Neutrophil (primary cell): ENCODE measurements at regions not wholly inside any gene's neighbourhood (a gene's known extent, or its start where the extent isn't known, plus 50 kb on each side); places are given as distances from the start of the nearest gene placed in this dataset.
"Not testable (repeated sequence)": the region's sequence is repeated elsewhere in the genome, so short reads cannot be mapped to it uniquely, and the experiment has no call there.

Source experiments
- H3K27ac ChIP-seq: fragments of 200-600 bp; sonication (generic); 2 replicates; pipeline ENCODE4 v1.5.1; 2016; ENCODE audit warnings: mild to moderate bottlenecking, moderate library complexity
- H3K27me3 ChIP-seq: fragments of 200-600 bp; sonication (generic); 2 replicates; pipeline ENCODE4 v1.6.0; 2016; ENCODE audit warnings: mild to moderate bottlenecking
- H3K36me3 ChIP-seq: fragments of 200-600 bp; sonication (generic); 2 replicates; pipeline ENCODE4 v1.5.1; 2017
- H3K4me1 ChIP-seq, 2 experiments: fragments of 200-600 bp in 1 of 2; sonication (generic) in 1 of 2; 1 replicate in 1 of 2; 2 replicates in 1 of 2; pipeline versions ENCODE4 v1.5.1 to v1.6.1; 2013 to 2016; ENCODE audit warnings: low read depth in 1 of 2, low read length in 1 of 2, mild to moderate bottlenecking in 1 of 2, moderate library complexity in 1 of 2; ENCODE audit not compliant: control insufficient read depth in 1 of 2, insufficient read depth in 1 of 2
- H3K4me3 ChIP-seq, 2 experiments: fragments of 200-600 bp in 1 of 2; sonication (generic) in 1 of 2; 1 replicate in 1 of 2; 2 replicates in 1 of 2; pipeline ENCODE4 v1.5.1; 2013 to 2016; ENCODE audit warnings: low read depth in 1 of 2, low read length in 1 of 2, mild to moderate bottlenecking in 1 of 2, moderate library complexity in 1 of 2
- H3K9me3 ChIP-seq: fragments of 200-600 bp; sonication (generic); 2 replicates; pipeline ENCODE4 v1.5.1; 2016
- CTCF ChIP-seq: fragments of 200-600 bp; sonication (generic); IDR thresholded peaks from 2 replicates; pipeline ENCODE4 v1.5.1; 2016; ENCODE audit warnings: antibody characterized with exemption

DNA sequence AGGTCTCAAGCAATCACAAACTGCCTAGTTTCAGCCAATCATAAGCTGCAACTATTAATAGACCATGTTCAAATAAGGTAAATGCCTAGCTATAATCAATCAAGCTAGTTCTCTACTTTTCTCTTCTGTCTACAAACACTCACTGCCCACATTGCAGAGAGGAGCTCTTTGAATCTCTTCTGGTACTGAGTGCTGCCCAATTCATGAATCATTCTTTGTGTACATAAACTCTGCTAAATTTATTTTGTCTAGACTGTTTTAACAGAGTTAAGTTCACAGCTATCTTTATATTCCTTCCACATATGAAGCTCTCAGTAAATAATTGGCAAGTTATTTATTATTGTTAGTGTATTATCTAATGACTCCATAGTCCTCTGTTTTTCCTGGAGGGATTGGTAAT is 411.0 kb downstream of the EPHA7 start:
- Histone ChIP-seq H3K4me3 (no peak overlapping the region), H3K27me3 (no peaks in the 10 kb centered on the region), H3K36me3 (no peaks in the 10 kb centered on the region), H3K4me1 (no peaks in the 10 kb centered on the region), H3K9me3 (no peaks in the 10 kb centered on the region), H3K27ac (no peak overlapping the region)
- no peak for TF ChIP-seq CTCF

DNA sequence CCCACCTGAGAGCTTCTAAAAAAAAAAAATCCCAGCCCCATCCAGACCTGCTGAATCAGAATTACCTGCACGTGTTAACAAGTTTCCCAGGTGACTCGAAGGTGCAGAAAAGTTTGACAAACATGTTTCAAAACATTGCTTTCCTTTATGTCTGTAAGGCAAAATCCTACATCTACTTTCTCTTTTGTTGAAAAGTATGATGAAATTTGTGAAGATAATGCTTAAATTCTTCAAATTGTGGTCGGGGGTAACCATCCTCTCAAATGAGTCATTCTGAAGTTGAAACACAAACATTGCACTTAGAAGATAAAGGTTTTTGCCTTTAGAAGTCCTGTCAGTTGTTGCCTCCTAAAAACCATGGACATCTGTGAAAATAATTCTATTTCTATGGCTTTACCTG is 429.7 kb downstream of the EPHA7 start:
- Histone ChIP-seq H3K27me3 (no peaks in the 10 kb centered on the region), H3K36me3 (no peaks in the 10 kb centered on the region), H3K27ac (no peak overlapping the region), H3K9me3 (no peaks in the 10 kb centered on the region), H3K4me1 (no peaks in the 10 kb centered on the region), H3K4me3 (no peak overlapping the region)
- no peak for TF ChIP-seq CTCF

- H3K4me1 ChIP-seq = no peaks in the 10 kb centered on the region
- no peaks in the 10 kb centered on the region for H3K27me3 ChIP-seq
- H3K36me3 ChIP-seq = no peaks in the 10 kb centered on the region
- no peaks in the 10 kb centered on the region for H3K9me3 ChIP-seq
- no peak overlapping the region for H3K27ac ChIP-seq
- no peak for TF ChIP-seq CTCF
- H3K4me3 ChIP-seq = no peak overlapping the region
Observed at GRCh38 chr6:92979281-92979680, 440.1 kb downstream of the EPHA7 start.

DNA sequence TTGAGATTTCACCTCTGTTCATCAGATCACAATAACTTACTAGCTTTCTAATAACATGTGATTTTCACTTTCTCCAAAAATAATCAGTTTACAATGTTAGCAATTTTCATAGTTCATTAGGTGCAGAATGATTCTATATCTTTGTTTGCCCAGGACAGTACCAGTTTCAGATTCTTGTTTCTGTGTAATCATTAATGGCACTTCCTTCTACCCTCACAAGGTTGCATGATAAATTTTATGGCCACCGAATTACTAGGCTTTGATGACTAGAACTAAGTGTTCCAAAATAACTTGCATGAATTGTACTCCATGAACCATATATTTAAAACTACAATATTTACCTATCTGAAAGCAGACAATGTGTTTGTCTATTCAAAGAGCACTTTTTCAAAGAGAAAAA is 442.3 kb downstream of the EPHA7 start:
- Histone ChIP-seq H3K9me3 (no peaks in the 10 kb centered on the region), H3K27ac (no peak overlapping the region), H3K4me1 (no peaks in the 10 kb centered on the region), H3K4me3 (no peak overlapping the region), H3K27me3 (no peaks in the 10 kb centered on the region), H3K36me3 (no peaks in the 10 kb centered on the region)
- no peak for TF ChIP-seq CTCF

DNA sequence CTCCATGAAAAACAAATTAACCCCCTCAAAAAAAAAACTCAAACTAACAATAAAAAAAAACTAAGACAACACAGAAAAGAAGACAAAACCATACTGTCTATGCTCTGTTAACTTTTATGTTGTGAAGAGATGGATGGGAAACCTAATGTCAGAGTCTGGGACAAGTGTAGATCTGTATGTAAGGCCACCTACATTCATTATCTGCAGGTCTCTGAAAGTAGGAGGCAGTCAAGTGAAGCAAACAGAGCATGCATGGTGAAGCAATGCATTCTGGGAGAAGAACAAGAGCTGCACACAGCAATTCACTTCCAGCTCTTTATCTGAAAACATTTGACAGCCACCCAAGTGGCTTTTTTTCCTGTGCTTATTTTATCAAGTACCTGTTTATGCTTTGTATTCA is 452.0 kb downstream of the EPHA7 start:
- no peaks in the 10 kb centered on the region for H3K4me1 ChIP-seq
- H3K4me3 ChIP-seq = no peak overlapping the region
- no peaks in the 10 kb centered on the region for H3K27me3 ChIP-seq
- no peak overlapping the region for H3K27ac ChIP-seq
- no peaks in the 10 kb centered on the region for H3K36me3 ChIP-seq
- TF ChIP-seq CTCF = no peak
- H3K9me3 ChIP-seq = no peaks in the 10 kb centered on the region

DNA sequence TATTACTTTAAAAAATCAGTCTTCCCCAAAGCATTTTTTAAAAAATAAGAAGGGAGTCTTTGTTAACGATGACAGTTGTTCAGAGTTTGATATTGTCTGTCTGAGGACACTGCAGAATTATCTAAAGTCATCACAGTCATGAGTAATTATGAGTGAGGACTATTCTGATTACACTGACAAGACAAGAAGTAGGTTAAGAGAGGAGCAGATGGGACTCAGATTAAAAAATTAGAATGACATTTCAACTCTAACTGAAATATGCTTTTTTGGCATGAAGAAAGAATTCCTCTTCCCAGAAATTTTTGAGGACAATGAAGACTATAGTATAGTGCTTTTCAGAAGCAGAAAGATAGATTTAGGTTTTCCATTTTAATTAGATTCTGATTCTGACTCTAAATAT is 456.5 kb downstream of the EPHA7 start:
- TF ChIP-seq CTCF = no peak
- H3K4me1 ChIP-seq = no peaks in the 10 kb centered on the region
- no peaks in the 10 kb centered on the region for H3K36me3 ChIP-seq
- no peaks in the 10 kb centered on the region for H3K9me3 ChIP-seq
- no peak overlapping the region for H3K27ac ChIP-seq
- H3K27me3 ChIP-seq = no peaks in the 10 kb centered on the region
- H3K4me3 ChIP-seq = no peak overlapping the region

DNA sequence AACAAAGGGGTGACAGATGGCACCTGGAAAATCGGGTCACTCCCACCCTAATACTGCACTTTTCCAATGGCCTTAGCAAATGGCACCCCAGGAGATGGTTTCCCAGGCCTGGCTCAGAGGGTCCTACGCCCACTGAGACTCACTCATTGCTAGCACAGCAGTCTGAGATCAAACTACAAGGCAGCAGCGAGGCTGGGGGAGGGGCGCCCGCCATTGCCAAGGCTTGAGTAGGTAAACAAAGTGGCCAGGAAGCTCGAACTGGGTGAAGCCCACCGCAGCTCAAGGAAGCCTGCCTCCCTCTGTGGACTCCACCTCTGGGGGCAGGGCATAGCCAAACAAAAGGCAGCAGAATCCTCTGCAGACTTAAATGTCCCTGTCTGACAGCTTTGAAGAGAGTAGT is 467.2 kb downstream of the EPHA7 start:
- H3K27me3 ChIP-seq, H3K9me3 ChIP-seq, H3K36me3 ChIP-seq, H3K4me1 ChIP-seq, H3K27ac ChIP-seq, H3K4me3 ChIP-seq: not testable (repeated sequence)
